HG02981 (cell line): ENCODE measurements at regions not wholly inside any gene's neighbourhood (a gene's known extent, or its start where the extent isn't known, plus 50 kb on each side); places are given as distances from the start of the nearest gene placed in this dataset.

ENCODE experiments used
- ATAC-seq: cut with Tn5 transposase; IDR thresholded peaks from one replicate; pipeline ENCODE4 v1.9.1; 2021; ENCODE audit warnings: mild to moderate bottlenecking, moderate library complexity; ENCODE audit not compliant: unreplicated experiment

- no peak for ATAC-seq
Measured at GRCh38 chr7:31455844-31456243, 58.0 kb upstream of the ITPRID1 start.

GRCh38 chr7:31456646-31457368 is 57.1 kb upstream of the ITPRID1 start:
- ATAC-seq = no peak

- ATAC-seq = no peak
Measured at GRCh38 chr7:31457551-31457950, 56.3 kb upstream of the ITPRID1 start.

GRCh38 chr7:31458203-31458602 is 55.7 kb upstream of the ITPRID1 start:
- ATAC-seq = no peak

GRCh38 chr7:31462636-31463035 is 51.3 kb upstream of the ITPRID1 start:
- ATAC-seq = no peak
